ENCODE measurements at regions not wholly inside any gene's neighbourhood (a gene's known extent, or its start where the extent isn't known, plus 50 kb on each side); places are given as distances from the start of the nearest gene placed in this dataset.

- TF ChIP-seq CTCF (IDR thresholded peaks at IDR 0.05) (no peak), BCL3 (IDR thresholded peaks at IDR 0.05) (no peak), SMC3 (IDR thresholded peaks at IDR 0.05) (no peak), FOXS1 (CRISPR knock-in tag; IDR thresholded peaks at IDR 0.05) (no peak), KDM5A (IDR thresholded peaks at IDR 0.05) (no peak), POLR2A (IDR thresholded peaks at IDR 0.05; ENCODE audit: low read length) (no peak), EP300 (IDR thresholded peaks at IDR 0.05) (no peak), JUN (IDR thresholded peaks at IDR 0.05) (no peak)
Observed at GRCh38 chr19:27872370-27872769, 1340.6 kb downstream of the UQCRFS1 start.

Measured in A549 (cell line).